ENCODE measurements at regions not wholly inside any gene's neighbourhood (a gene's known extent, or its start where the extent isn't known, plus 50 kb on each side); places are given as distances from the start of the nearest gene placed in this dataset.

DNA sequence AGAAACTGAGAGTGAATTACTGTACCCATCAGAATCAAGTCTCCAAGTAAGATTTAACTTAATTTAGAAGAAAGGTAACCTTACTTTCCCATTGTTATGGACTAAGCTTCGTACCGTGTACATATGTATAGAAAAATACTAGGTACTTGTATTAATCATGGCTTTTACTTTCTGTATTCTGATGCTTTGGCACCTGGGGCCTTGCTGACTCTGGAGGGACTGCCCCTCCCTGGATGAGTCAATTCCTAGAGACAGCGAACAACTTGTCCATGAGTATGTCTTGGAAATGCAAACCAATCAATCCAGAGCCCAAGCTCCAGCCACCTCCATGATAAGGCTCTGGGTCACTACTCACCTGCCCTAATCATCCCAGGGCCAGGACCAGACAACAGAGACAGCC, 50.0 kb upstream of the DGKG start:
- no peak for DNase-seq
